Erythroblast (primary cell): ENCODE measurements at regions not wholly inside any gene's neighbourhood (a gene's known extent, or its start where the extent isn't known, plus 50 kb on each side); places are given as distances from the start of the nearest gene placed in this dataset.

ENCODE experiments used
- GATA1 ChIP-seq: IDR thresholded peaks from 2 replicates; pipeline ENCODE4 v1.6.1; 2011; ENCODE audit warnings: low read depth, mild to moderate bottlenecking, control low read depth, low read length, moderate library complexity
- POLR2A ChIP-seq: IDR thresholded peaks from 2 replicates; pipeline ENCODE4 v1.6.1; 2011; ENCODE audit warnings: mild to moderate bottlenecking, low read length

DNA sequence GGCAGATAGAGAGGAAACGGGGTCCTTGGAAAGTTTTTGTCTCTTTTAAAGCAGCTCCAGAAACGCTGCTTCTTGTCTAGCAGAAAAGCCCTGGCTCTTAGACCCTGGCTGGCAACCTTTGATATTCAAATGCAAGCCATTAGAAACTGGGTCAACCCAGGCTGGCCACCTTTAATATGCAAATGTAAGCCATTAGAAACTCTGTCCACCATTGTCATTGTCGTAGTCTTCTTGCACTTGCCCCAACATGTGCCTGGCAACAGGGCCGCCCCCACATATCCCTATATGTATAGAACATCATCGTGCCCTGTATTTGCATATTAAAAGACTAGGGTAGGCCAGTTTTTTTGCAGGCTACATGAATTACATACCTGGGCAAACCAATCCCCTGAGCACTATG, 621.3 kb upstream of the DPP6 start:
- TF ChIP-seq POLR2A (no peak), GATA1 (no peak)
